ENCODE measurements at regions not wholly inside any gene's neighbourhood (a gene's known extent, or its start where the extent isn't known, plus 50 kb on each side); places are given as distances from the start of the nearest gene placed in this dataset.

- Histone ChIP-seq H3K27ac (no peak overlapping the region), H3K27me3 (ENCODE audit: insufficient read depth, low read depth) (peaks cover 9% of the 10 kb centered on the region; the same call in 1 of the 2 replicates), H3F3A (ENCODE audit: insufficient read depth, low read depth) (no peaks in the 10 kb centered on the region), H3K4me2 (no peak overlapping the region), H2AFZ (no peak overlapping the region), H3K79me2 (ENCODE audit: low read depth) (no peaks in the 10 kb centered on the region), H3K9me2 (ENCODE audit: insufficient read depth) (no peaks in the 10 kb centered on the region), H3K4me3 (no peak overlapping the region), H3K4me1 (replicated peaks; ENCODE audit: insufficient read depth) (no peaks in the 10 kb centered on the region), H3K9me3 (ENCODE audit: insufficient read depth, low read depth) (no peaks in the 10 kb centered on the region), H4K20me1 (ENCODE audit: insufficient read depth) (no peaks in the 10 kb centered on the region), H3K36me3 (ENCODE audit: low read depth) (no peaks in the 10 kb centered on the region)
- ChIA-PET POLR2A (ENCODE audit: unreplicated experiment) (no interaction called here), CTCF (no interaction called here)
- DNase-seq: no peak
- no TSS peak for BruUV-seq (replicated peaks)
- intact Hi-C loops (cut with micrococcal nuclease; ENCODE audit: unreplicated experiment): no loop called here
- TF ChIP-seq EZH2 (IDR thresholded peaks at IDR 0.05; ENCODE audit: low read depth): no peak
- TF ChIP-seq CTCF (conservative IDR thresholded peaks at IDR 0.05): no peak
Observed at GRCh38 chr2:126480033-126480432, 175.9 kb upstream of the GYPC start.

DNA sequence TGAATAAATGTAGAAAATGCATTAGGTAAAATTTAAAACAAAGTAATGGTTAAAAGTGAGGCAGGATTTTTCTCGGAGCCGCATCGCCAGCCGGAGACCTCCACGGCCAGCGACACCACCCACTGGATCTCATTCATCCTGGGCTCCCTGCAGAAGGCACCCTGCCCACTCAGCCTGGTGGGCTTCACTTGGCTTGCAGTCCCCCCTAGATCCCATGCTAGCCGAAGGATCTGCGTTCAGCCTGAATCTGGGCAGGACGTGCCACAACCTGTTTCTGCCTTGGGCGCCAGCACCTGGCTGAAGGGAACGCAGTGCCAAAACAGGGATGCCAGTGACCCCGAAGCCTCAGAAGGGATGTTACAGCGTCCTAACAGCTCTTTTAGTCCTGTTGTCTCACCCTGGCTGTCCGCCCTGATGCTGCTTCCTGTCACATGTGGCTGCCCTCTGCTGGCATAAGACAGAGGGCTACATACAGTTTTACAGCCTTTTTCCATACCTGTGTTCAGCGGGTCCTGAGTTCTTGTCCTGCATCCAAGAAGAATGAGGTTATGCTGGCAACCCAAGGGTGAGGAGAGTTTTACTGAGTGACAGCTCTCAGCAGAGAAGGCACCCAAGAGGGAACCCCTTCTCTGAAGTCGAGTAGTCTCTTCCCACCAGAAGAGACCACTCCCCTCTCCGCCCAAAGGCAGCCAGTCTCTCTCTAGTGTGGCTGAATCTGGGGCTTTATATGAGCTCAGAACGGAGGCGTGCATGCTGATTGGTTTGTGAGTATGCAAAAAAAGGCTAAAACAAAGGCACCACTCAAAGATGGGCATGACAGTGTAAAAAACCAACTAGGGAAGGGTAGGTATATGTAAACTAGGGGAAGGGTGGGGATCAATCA lies 173.1 kb upstream of the GYPC start:
- no TSS peak for BruUV-seq (replicated peaks)
- DNase-seq: no peak
- Histone ChIP-seq H3K36me3 (ENCODE audit: low read depth) (no peaks in the 10 kb centered on the region), H3K4me1 (replicated peaks; ENCODE audit: insufficient read depth) (no peaks in the 10 kb centered on the region), H3K9me3 (ENCODE audit: insufficient read depth, low read depth) (no peaks in the 10 kb centered on the region), H3K4me2 (no peak overlapping the region), H2AFZ (no peak overlapping the region), H3K9me2 (ENCODE audit: insufficient read depth) (no peaks in the 10 kb centered on the region), H3K79me2 (ENCODE audit: low read depth) (no peaks in the 10 kb centered on the region), H3K27ac (no peak overlapping the region), H3F3A (ENCODE audit: insufficient read depth, low read depth) (no peaks in the 10 kb centered on the region), H3K4me3 (no peak overlapping the region), H3K27me3 (ENCODE audit: insufficient read depth, low read depth) (peaks cover 4% of the 10 kb centered on the region; the same call in 1 of the 2 replicates), H4K20me1 (ENCODE audit: insufficient read depth) (no peaks in the 10 kb centered on the region)
- CTCF ChIA-PET: no interaction called here
- POLR2A ChIA-PET (ENCODE audit: unreplicated experiment): no interaction called here
- TF ChIP-seq CTCF (conservative IDR thresholded peaks at IDR 0.05): no peak; the same call in 1 of the 2 replicates
- no peak for TF ChIP-seq EZH2 (IDR thresholded peaks at IDR 0.05; ENCODE audit: low read depth)
- intact Hi-C loops (cut with micrococcal nuclease; ENCODE audit: unreplicated experiment): no loop called here

- CTCF ChIA-PET: no interaction called here
- H2AFZ ChIP-seq: no peak overlapping the region
- H3K27me3 ChIP-seq (ENCODE audit: insufficient read depth, low read depth): no peaks in the 10 kb centered on the region
- no peak overlapping the region for H3K27ac ChIP-seq
- intact Hi-C loops (cut with micrococcal nuclease; ENCODE audit: unreplicated experiment): no loop called here
- no peak overlapping the region for H3K4me2 ChIP-seq
- H3K36me3 ChIP-seq (ENCODE audit: low read depth): no peaks in the 10 kb centered on the region
- no peak for DNase-seq
- no peaks in the 10 kb centered on the region for H3K9me2 ChIP-seq (ENCODE audit: insufficient read depth)
- no peaks in the 10 kb centered on the region for H3K4me1 ChIP-seq (replicated peaks; ENCODE audit: insufficient read depth)
- no peak for TF ChIP-seq CTCF (conservative IDR thresholded peaks at IDR 0.05)
- TF ChIP-seq EZH2 (IDR thresholded peaks at IDR 0.05; ENCODE audit: low read depth): no peak
- no peaks in the 10 kb centered on the region for H4K20me1 ChIP-seq (ENCODE audit: insufficient read depth)
- no peaks in the 10 kb centered on the region for H3K9me3 ChIP-seq (ENCODE audit: insufficient read depth, low read depth)
- no peaks in the 10 kb centered on the region for H3K79me2 ChIP-seq (ENCODE audit: low read depth)
- H3K4me3 ChIP-seq: no peak overlapping the region
- no peaks in the 10 kb centered on the region for H3F3A ChIP-seq (ENCODE audit: insufficient read depth, low read depth)
- POLR2A ChIA-PET (ENCODE audit: unreplicated experiment): no interaction called here
- BruUV-seq (replicated peaks): no TSS peak
Observed at GRCh38 chr2:126494593-126494992, 161.4 kb upstream of the GYPC start.

Data from PC-9 (cell line).